ENCODE measurements at regions not wholly inside any gene's neighbourhood (a gene's known extent, or its start where the extent isn't known, plus 50 kb on each side); places are given as distances from the start of the nearest gene placed in this dataset.

DNA sequence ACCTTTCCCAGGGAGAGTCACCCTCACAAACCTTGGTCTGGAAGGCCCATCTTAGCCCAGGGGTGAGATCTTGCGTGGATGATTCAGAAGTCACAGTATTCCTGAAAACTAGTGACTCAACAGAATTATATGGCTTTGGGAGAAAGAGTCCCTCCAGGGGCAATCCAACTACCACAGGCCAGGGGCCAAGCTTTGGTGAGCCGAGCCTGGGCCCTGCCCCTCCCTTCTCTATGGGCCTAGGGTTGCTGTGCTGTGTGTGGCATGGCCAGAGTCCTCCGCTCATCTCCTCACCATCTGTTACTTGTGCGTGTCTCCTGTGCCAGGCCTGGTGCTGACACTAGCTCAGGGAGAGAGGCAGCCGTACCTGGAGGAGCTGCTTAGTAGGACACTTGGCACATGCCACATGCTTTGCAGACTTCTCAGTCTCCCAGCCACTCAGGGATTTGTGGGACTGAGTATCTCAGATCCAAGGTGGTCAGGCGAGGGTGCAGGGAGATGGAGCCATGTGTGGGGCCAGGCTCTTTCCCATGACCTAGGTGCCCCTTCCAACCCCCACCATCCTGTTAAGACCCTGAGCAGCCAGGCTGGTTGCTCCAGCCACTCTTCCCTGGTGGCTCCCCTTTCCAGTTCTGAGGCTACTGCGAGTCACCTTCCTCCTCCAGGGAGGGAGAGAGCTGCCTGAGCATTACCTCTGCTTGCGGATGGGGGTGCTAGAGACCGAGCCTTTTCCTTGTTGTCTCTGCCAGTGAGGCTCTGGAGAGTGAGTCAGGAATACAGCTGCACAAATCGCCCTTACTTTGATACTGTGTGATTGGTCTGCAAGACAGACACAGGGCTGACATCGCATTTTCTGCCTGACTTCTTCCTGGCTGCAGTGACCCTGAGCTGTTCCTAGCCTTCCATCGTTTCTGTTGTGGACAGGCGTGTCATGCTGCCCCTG, 94.1 kb downstream of the SLC25A47 start:
- TF ChIP-seq, protein P1, sequence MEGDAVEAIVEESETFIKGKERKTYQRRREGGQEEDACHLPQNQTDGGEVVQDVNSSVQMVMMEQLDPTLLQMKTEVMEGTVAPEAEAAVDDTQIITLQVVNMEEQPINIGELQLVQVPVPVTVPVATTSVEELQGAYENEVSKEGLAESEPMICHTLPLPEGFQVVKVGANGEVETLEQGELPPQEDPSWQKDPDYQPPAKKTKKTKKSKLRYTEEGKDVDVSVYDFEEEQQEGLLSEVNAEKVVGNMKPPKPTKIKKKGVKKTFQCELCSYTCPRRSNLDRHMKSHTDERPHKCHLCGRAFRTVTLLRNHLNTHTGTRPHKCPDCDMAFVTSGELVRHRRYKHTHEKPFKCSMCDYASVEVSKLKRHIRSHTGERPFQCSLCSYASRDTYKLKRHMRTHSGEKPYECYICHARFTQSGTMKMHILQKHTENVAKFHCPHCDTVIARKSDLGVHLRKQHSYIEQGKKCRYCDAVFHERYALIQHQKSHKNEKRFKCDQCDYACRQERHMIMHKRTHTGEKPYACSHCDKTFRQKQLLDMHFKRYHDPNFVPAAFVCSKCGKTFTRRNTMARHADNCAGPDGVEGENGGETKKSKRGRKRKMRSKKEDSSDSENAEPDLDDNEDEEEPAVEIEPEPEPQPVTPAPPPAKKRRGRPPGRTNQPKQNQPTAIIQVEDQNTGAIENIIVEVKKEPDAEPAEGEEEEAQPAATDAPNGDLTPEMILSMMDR (IDR thresholded peaks at IDR 0.05), result no peak
- DNase-seq (ENCODE audit: low spot score) (no peak), ATAC-seq (ENCODE audit: low FRiP score) (peak; percentile 76)

GRCh38 chr14:100419856-100420255, 96.7 kb downstream of the SLC25A47 start:
- DNase-seq (ENCODE audit: low spot score), result no peak

GRCh38 chr14:100421756-100422470, 98.8 kb downstream of the SLC25A47 start:
- TF ChIP-seq, protein P1 (IDR thresholded peaks at IDR 0.05), result no peak
- ATAC-seq (ENCODE audit: low FRiP score) (no peak), DNase-seq (ENCODE audit: low spot score) (no peak)

More at GRCh38 chr14:100419856-100420255, 96.7 kb downstream of the SLC25A47 start:
- TF ChIP-seq, protein P1 (IDR thresholded peaks at IDR 0.05), result no peak
- ATAC-seq (ENCODE audit: low FRiP score), result no peak

DNA sequence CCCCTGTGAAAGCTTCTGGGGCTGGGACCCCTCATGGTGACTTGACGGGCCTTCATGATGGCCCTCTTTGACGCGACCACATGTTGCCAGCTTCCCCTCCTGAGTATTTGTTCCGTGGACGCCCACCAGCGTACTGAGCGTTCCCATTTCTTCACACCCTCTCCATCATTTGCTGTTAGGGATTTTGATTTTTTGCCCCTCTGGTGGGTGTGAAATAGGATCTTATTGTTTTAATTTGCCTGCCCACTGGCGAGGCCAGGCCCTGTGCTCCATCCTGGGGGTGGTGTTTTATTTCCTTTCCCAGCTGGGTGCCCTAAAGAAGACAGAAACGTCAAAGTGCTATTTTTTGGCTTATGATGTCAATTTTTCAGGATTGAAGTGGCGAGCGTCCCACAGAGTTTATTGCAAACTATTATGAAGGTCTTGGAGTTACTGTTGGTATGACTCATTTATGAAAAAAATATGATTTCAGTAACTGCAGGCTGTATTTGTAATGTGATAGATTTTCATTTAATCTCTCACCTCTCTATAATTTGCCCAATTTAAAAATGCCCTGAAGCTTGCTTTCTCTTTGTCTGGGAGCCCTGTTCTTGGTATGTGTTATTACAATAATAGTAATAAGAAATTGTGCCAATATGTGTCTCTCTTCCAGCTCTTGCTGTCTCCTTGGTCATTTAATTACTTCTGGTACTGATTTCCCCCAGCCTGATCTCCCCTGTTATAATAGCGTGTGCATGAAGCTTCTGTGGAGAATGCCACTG, 99.6 kb downstream of the SLC25A47 start:
- ATAC-seq (ENCODE audit: low FRiP score) (no peak), DNase-seq (ENCODE audit: low spot score) (no peak)
- TF ChIP-seq, protein P1 (IDR thresholded peaks at IDR 0.05), result no peak

GRCh38 chr14:100423317-100424010, 100.3 kb downstream of the SLC25A47 start:
- TF ChIP-seq, protein P1 (IDR thresholded peaks at IDR 0.05), result no peak
- no peak for DNase-seq (ENCODE audit: low spot score)
- no peak for ATAC-seq (ENCODE audit: low FRiP score)

All from omental fat pad (tissue), 3 donors.